ENCODE measurements at regions not wholly inside any gene's neighbourhood (a gene's known extent, or its start where the extent isn't known, plus 50 kb on each side); places are given as distances from the start of the nearest gene placed in this dataset.

DNA sequence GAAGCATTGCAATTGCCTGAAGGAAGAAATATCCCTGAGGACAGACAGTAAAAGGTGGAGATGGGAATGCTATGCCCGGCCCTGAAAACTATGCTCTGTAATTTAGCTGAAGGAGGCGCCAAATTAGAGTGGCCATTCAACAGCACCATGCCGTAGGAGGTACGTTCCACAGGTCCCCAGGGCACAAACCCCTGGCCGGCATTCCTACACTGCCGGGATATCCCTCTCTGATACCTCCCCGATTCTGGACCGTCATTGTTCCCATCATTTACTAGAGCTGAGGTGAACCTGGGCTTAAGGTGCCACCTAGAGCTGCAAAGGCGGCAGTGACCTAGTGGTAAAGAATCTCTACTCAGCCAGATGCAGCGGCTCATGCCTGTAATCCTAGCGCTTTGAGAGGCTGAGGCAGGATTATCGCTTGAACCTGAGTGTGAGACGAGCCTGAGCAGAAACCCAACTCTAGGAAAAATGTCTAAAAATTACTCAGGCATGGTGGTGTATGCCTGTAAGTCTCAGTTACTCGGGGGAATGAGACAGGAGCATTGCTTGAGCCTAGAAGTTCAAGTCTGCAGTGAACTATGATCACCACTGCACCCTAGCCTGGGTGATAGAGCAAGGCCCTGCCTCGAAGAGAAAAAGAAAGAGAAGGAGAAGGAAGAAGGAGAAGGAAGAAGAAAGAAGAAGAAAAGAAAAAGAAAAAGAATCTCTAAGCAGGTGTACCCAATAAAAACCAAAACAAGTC is 53.0 kb upstream of the TNKS2 start:
- no TSS peak for BruUV-seq (replicated peaks)
- no peak overlapping the region for H3K9ac ChIP-seq (ENCODE audit: insufficient read depth in 1 of 2, low read depth in 2 of 2, low read length in 2 of 2)
- no peak for FAIRE-seq
- no peaks in the 10 kb centered on the region for H4K20me1 ChIP-seq (replicated peaks; ENCODE audit: control insufficient read depth, insufficient read depth, low read length)
- no peaks in the 10 kb centered on the region for H3K9me1 ChIP-seq (ENCODE audit: control insufficient read depth, insufficient read depth, low read length)
- TF ChIP-seq RAD21 (CRISPR knock-in tag; conservative IDR thresholded peaks at IDR 0.05 in 1 of 2, IDR thresholded peaks at IDR 0.05 in 1 of 2) (peak in 1 of 2 experiments; percentile 56; a peak in 2 of 4 replicates), NCOA1 (IDR thresholded peaks at IDR 0.05; ENCODE audit: low read depth) (no peak), CTCF (IDR thresholded peaks at IDR 0.05 in 2 of 3, conservative IDR thresholded peaks at IDR 0.05 in 1 of 3; ENCODE audit: insufficient read depth in 2 of 3, low read depth in 1 of 3, low read length in 3 of 3) (peak; percentile 17 to 37 (median 27); a peak in 3 of 6 replicates)
- TF ChIP-seq, protein P1, sequence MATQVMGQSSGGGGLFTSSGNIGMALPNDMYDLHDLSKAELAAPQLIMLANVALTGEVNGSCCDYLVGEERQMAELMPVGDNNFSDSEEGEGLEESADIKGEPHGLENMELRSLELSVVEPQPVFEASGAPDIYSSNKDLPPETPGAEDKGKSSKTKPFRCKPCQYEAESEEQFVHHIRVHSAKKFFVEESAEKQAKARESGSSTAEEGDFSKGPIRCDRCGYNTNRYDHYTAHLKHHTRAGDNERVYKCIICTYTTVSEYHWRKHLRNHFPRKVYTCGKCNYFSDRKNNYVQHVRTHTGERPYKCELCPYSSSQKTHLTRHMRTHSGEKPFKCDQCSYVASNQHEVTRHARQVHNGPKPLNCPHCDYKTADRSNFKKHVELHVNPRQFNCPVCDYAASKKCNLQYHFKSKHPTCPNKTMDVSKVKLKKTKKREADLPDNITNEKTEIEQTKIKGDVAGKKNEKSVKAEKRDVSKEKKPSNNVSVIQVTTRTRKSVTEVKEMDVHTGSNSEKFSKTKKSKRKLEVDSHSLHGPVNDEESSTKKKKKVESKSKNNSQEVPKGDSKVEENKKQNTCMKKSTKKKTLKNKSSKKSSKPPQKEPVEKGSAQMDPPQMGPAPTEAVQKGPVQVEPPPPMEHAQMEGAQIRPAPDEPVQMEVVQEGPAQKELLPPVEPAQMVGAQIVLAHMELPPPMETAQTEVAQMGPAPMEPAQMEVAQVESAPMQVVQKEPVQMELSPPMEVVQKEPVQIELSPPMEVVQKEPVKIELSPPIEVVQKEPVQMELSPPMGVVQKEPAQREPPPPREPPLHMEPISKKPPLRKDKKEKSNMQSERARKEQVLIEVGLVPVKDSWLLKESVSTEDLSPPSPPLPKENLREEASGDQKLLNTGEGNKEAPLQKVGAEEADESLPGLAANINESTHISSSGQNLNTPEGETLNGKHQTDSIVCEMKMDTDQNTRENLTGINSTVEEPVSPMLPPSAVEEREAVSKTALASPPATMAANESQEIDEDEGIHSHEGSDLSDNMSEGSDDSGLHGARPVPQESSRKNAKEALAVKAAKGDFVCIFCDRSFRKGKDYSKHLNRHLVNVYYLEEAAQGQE (IDR thresholded peaks at IDR 0.05; ENCODE audit: borderline replicate concordance): peak; percentile 27; the same call in 1 of the 2 replicates
- TF ChIP-seq, protein P1 (CRISPR knock-in tag; IDR thresholded peaks at IDR 0.05; ENCODE audit: low read depth): no peak
- TF ChIP-seq, protein P2, sequence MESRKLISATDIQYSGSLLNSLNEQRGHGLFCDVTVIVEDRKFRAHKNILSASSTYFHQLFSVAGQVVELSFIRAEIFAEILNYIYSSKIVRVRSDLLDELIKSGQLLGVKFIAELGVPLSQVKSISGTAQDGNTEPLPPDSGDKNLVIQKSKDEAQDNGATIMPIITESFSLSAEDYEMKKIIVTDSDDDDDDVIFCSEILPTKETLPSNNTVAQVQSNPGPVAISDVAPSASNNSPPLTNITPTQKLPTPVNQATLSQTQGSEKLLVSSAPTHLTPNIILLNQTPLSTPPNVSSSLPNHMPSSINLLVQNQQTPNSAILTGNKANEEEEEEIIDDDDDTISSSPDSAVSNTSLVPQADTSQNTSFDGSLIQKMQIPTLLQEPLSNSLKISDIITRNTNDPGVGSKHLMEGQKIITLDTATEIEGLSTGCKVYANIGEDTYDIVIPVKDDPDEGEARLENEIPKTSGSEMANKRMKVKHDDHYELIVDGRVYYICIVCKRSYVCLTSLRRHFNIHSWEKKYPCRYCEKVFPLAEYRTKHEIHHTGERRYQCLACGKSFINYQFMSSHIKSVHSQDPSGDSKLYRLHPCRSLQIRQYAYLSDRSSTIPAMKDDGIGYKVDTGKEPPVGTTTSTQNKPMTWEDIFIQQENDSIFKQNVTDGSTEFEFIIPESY (CRISPR knock-in tag; IDR thresholded peaks at IDR 0.05): 0 out of 2 replicates have a peak, but pooled peaks have one; percentile 30
- H3K4me1 ChIP-seq (replicated peaks in 1 of 2; ENCODE audit: control insufficient read depth in 2 of 2, insufficient read depth in 2 of 2, low read length in 2 of 2): no peaks in the 10 kb centered on the region; a peak in 1 of 5 replicates
- H2AFZ ChIP-seq (ENCODE audit: low read depth, low read length): peak overlapping the region; percentile 45; the same call in 1 of the 2 replicates
- ChIA-PET POLR2A (no interaction called here), CTCF (ENCODE audit: low intra/inter-chr PET ratio) (no interaction called here)
- H3K79me2 ChIP-seq (ENCODE audit: control insufficient read depth, insufficient read depth, low read length): no peaks in the 10 kb centered on the region
- peak; percentile 78 for ATAC-seq
- H3K27me3 ChIP-seq (ENCODE audit: control insufficient read depth in 2 of 2, insufficient read depth in 2 of 2, low read length in 2 of 2): peaks cover 0 to 6% of the 10 kb centered on the region in 2 experiments; a peak in 2 of 5 replicates
- intact Hi-C loops (cut with micrococcal nuclease) (loop anchor here (5.0 kb wide), 1 partner anchor 193 kb away; no protein-coding TSS in a partner anchor), in situ Hi-C loops (cut with MboI) (no loop called here)
- no peaks in the 10 kb centered on the region for H3K9me3 ChIP-seq (replicated peaks; ENCODE audit: control insufficient read depth, insufficient read depth, low read depth, low read length)
- DNase-seq (ENCODE audit: extremely low read depth in 1 of 4, low spot score in 3 of 4): peak in 1 of 4 experiments; percentile 8
- no peak overlapping the region for H3K27ac ChIP-seq (ENCODE audit: extremely low read depth, low read depth, low read length)
- no peak overlapping the region for H3K4me3 ChIP-seq
- H3K4me2 ChIP-seq (ENCODE audit: insufficient read depth, low read length): no peak overlapping the region; the same call in 1 of the 2 replicates
- H3K36me3 ChIP-seq (ENCODE audit: control insufficient read depth, insufficient read depth, low read length): no peaks in the 10 kb centered on the region
- WGBS (ENCODE audit: insufficient coverage, low coverage, missing lambda C conversion rate): 36% methylated on average over 13 of the region's 15 CpGs
